Panc1 (cell line): ENCODE measurements at regions not wholly inside any gene's neighbourhood (a gene's known extent, or its start where the extent isn't known, plus 50 kb on each side); places are given as distances from the start of the nearest gene placed in this dataset.

ENCODE experiments used
- ATAC-seq: fragments of 200-7000 bp; cut with Tn5 transposase; 2 replicates; pipeline ENCODE4 v1.9.1; 2020; ENCODE audit warnings: mild to moderate bottlenecking, moderate library complexity
- BruUV-seq: library from RNA; stranded (reverse); fragments of 400-500 nt; replicated peaks from 2 replicates; lab custom pipeline; 2021; lab: Mats Ljungman, UMichigan
- CTCF ChIA-PET: fragments of 300-600 bp; sonication (Branson Sonifier 250); formaldehyde crosslinking; loops from one replicate; lab custom pipeline; 2022; ENCODE audit warnings: antibody characterized with exemption; lab: Charles Lee
- POLR2A ChIA-PET: fragments of 300-600 bp; sonication (Branson Sonifier 250); formaldehyde crosslinking; loops from one replicate; lab custom pipeline; 2022; ENCODE audit warnings: antibody characterized with exemption; lab: Charles Lee
- DNase-seq: peaks from one replicate; pipeline ENCODE4 v3.0.0-alpha.2; 2010; ENCODE audit warnings: low read depth, low spot score
- H3K27ac ChIP-seq: 2 replicates; pipeline ENCODE4 v1.5.1; 2011; ENCODE audit warnings: mild to moderate bottlenecking, low read length, inconsistent platforms
- H3K27me3 ChIP-seq: fragments of 200-500 bp; sonication (Bioruptor generic); 2 replicates; pipeline ENCODE4 v1.6.0; 2014; ENCODE audit warnings: low read length, inconsistent platforms; ENCODE audit not compliant: control insufficient read depth, insufficient read depth
- H3K36me3 ChIP-seq: fragments of 200-500 bp; sonication (Bioruptor generic); 2 replicates; pipeline ENCODE4 v1.5.1; 2014; ENCODE audit warnings: inconsistent platforms, mild to moderate bottlenecking, low read length, moderate library complexity; ENCODE audit not compliant: control insufficient read depth, insufficient read depth
- H3K4me1 ChIP-seq: 2 replicates; pipeline ENCODE4 v1.5.1; 2011; ENCODE audit warnings: inconsistent platforms, mild to moderate bottlenecking, low read length, moderate library complexity; ENCODE audit not compliant: control insufficient read depth, insufficient read depth
- H3K4me3 ChIP-seq, 2 experiments: 2 replicates each; pipeline ENCODE4 v1.5.1; 2011 to 2012; ENCODE audit warnings: low read depth in 2 of 2, low read length in 2 of 2, mild to moderate bottlenecking in 2 of 2, inconsistent platforms in 1 of 2, moderate library complexity in 1 of 2
- H3K9me3 ChIP-seq: fragments of 200-500 bp; sonication (Bioruptor generic); 2 replicates; pipeline ENCODE4 v1.5.1; 2014; ENCODE audit warnings: low read depth, mild to moderate bottlenecking, inconsistent platforms, low read length, moderate library complexity; ENCODE audit not compliant: control insufficient read depth, insufficient read depth
- POLR2AphosphoS5 ChIP-seq: IDR thresholded peaks from 2 replicates; pipeline ENCODE4 v1.6.1; 2012; ENCODE audit warnings: mild to moderate bottlenecking, low read depth, low read length, moderate library complexity
- SIN3A ChIP-seq: IDR thresholded peaks from 2 replicates; pipeline ENCODE4 v1.6.1; 2012; ENCODE audit warnings: low read depth, mild to moderate bottlenecking, low read length, moderate library complexity, borderline replicate concordance; ENCODE audit not compliant: insufficient read depth
- TCF7L2 ChIP-seq: IDR thresholded peaks from 2 replicates; pipeline ENCODE4 v1.6.1; 2011; ENCODE audit warnings: mild to moderate bottlenecking, low read depth, low read length, inconsistent platforms
- in situ Hi-C: cut with HindIII; loops from 2 replicates; pipeline ENCODE4 v1.10.0; 2016; ENCODE audit warnings: low sequenced_read_pairs, low pct_unique_long_range_greater_than_20kb
- intact Hi-C: fragments of 100-400 bp; cut with micrococcal nuclease; formaldehyde crosslinking; loops from one replicate; pipeline ENCODE4 v1.10.0; 2022; ENCODE audit not compliant: unreplicated experiment
- TF ChIP-seq, protein P1 (sequence below), 2 experiments: IDR thresholded peaks; 2 replicates each; pipeline ENCODE4 v1.6.1; 2011 to 2012; ENCODE audit warnings: low read depth in 2 of 2, control low read depth in 1 of 2, low read length in 1 of 2, mild to moderate bottlenecking in 1 of 2, moderate library complexity in 1 of 2; ENCODE audit not compliant: insufficient read depth in 1 of 2
- TF ChIP-seq, protein P2 (sequence below): fragments of 450-650 bp; IDR thresholded peaks from 2 replicates; pipeline ENCODE4 v1.5.1; 2017; ENCODE audit warnings: mild to moderate bottlenecking

DNA sequence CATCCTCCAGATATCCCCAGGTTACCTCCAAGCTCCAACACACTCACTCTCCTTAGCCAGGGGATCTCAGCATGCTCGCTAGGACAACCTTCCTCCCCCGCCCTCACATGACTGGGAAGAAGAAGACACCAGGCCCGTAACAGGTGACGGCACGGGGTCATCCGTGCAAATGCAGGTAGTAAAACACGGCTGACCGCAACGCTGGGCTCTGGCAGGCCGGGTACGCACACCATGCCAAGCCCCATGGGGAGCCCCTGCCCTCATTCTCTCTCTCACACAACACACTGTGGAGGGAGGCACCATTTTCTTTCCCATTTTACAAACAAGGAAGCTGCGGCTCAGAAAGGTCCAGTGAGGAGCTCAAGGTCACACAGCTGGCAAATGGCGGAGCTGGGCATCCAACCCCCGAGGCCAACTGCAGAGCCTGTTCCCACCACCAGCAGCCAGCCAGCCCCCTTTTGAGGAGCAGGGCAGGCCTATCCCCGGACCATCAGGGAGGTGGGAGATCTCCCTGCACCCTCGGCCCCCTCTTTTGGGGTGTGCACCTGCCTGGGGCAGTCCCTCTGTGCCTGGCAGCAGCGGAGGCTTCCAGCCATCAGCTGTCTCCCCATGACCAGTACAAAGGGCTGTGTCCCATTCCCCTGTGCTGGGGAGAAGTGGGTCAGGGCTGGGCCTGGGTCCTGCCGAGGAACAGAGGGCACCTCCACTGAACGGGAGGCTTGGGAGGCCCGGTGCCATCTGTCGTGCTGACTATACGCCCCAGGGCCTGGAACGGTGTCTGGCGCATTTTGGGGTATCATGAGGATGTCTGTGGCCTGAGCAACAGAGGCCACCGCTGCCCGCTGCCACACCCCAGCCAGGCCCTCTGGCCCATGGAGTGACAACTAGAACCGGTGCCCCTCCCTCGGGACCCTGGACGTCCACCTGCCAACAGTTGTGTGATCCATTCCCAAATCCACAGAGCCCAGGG, 280.9 kb downstream of the CTTN start:
- TF ChIP-seq POLR2AphosphoS5 = no peak
- no peak for TF ChIP-seq TCF7L2
- no peak for TF ChIP-seq SIN3A
- TF ChIP-seq, protein P1, sequence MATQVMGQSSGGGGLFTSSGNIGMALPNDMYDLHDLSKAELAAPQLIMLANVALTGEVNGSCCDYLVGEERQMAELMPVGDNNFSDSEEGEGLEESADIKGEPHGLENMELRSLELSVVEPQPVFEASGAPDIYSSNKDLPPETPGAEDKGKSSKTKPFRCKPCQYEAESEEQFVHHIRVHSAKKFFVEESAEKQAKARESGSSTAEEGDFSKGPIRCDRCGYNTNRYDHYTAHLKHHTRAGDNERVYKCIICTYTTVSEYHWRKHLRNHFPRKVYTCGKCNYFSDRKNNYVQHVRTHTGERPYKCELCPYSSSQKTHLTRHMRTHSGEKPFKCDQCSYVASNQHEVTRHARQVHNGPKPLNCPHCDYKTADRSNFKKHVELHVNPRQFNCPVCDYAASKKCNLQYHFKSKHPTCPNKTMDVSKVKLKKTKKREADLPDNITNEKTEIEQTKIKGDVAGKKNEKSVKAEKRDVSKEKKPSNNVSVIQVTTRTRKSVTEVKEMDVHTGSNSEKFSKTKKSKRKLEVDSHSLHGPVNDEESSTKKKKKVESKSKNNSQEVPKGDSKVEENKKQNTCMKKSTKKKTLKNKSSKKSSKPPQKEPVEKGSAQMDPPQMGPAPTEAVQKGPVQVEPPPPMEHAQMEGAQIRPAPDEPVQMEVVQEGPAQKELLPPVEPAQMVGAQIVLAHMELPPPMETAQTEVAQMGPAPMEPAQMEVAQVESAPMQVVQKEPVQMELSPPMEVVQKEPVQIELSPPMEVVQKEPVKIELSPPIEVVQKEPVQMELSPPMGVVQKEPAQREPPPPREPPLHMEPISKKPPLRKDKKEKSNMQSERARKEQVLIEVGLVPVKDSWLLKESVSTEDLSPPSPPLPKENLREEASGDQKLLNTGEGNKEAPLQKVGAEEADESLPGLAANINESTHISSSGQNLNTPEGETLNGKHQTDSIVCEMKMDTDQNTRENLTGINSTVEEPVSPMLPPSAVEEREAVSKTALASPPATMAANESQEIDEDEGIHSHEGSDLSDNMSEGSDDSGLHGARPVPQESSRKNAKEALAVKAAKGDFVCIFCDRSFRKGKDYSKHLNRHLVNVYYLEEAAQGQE (IDR thresholded peaks at IDR 0.05; ENCODE audit: insufficient read depth in 1 of 2, low read depth in 2 of 2, low read length in 1 of 2) = no peak
- TF ChIP-seq, protein P2, sequence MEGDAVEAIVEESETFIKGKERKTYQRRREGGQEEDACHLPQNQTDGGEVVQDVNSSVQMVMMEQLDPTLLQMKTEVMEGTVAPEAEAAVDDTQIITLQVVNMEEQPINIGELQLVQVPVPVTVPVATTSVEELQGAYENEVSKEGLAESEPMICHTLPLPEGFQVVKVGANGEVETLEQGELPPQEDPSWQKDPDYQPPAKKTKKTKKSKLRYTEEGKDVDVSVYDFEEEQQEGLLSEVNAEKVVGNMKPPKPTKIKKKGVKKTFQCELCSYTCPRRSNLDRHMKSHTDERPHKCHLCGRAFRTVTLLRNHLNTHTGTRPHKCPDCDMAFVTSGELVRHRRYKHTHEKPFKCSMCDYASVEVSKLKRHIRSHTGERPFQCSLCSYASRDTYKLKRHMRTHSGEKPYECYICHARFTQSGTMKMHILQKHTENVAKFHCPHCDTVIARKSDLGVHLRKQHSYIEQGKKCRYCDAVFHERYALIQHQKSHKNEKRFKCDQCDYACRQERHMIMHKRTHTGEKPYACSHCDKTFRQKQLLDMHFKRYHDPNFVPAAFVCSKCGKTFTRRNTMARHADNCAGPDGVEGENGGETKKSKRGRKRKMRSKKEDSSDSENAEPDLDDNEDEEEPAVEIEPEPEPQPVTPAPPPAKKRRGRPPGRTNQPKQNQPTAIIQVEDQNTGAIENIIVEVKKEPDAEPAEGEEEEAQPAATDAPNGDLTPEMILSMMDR = no peak
- Histone ChIP-seq H3K4me1 (no peaks in the 10 kb centered on the region), H3K27ac (no peak overlapping the region), H3K4me3 (no peak overlapping the region), H3K27me3 (no peaks in the 10 kb centered on the region), H3K9me3 (no peaks in the 10 kb centered on the region), H3K36me3 (no peaks in the 10 kb centered on the region)
- in situ Hi-C loops (no loop called here), intact Hi-C loops (no loop called here)
- no TSS peak for BruUV-seq
- ATAC-seq (no peak), DNase-seq (no peak)
- ChIA-PET POLR2A (no interaction called here), CTCF (no interaction called here)

DNA sequence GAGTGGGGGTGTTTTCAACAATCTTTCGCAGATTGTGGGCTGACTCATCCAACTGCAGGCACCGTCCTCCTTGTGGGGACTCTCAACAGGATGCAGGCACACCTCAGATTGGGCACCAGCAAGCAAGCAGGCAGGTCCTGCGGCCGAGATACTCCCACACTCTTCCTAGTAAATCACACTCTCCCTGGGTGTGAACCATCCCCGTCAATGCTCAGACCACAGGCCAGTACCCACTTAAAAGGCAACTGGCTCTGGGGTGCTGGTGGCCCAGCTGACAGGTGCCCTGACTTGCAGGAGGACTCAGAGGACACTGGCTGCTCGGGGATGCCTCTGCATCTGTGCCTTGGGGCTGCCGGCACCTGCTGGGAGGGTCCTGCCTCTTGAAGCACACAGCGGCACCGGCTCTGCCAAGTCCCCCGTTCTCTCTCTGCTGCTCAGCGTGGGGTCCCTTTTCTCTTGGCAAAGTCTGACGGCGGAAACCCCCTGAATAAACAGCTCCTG, 282.5 kb downstream of the CTTN start:
- H3K4me1 ChIP-seq = no peaks in the 10 kb centered on the region

More for the DNA sequence above, 282.5 kb downstream of the CTTN start:
- in situ Hi-C loops (no loop called here), intact Hi-C loops (no loop called here)
- Histone ChIP-seq H3K27me3 (no peaks in the 10 kb centered on the region), H3K9me3 (no peaks in the 10 kb centered on the region), H3K4me3 (no peak overlapping the region), H3K27ac (no peak overlapping the region), H3K36me3 (no peaks in the 10 kb centered on the region)
- BruUV-seq = no TSS peak
- CTCF ChIA-PET = no interaction called here
- TF ChIP-seq, protein P1 (IDR thresholded peaks at IDR 0.05; ENCODE audit: insufficient read depth in 1 of 2, low read depth in 2 of 2, low read length in 1 of 2) = no peak
- TF ChIP-seq SIN3A (no peak), TCF7L2 (no peak), POLR2AphosphoS5 (no peak)
- TF ChIP-seq, protein P2 = no peak
- ATAC-seq = peak; percentile 24; the same call in 1 of the 2 replicates
- POLR2A ChIA-PET = no interaction called here
- no peak for DNase-seq
